Fibroblast of mammary gland (primary cell): ENCODE measurements at regions not wholly inside any gene's neighbourhood (a gene's known extent, or its start where the extent isn't known, plus 50 kb on each side); places are given as distances from the start of the nearest gene placed in this dataset.

Source experiments
- DNase-seq: peaks from one replicate; pipeline ENCODE4 v3.0.0-alpha.2; 2010; ENCODE audit warnings: low read depth
- H3K4me3 ChIP-seq: 2 replicates; pipeline ENCODE4 v1.5.1; 2011; ENCODE audit warnings: low read depth, mild to moderate bottlenecking, low read length, moderate library complexity; ENCODE audit not compliant: control insufficient read depth
- TF ChIP-seq, protein P1 (sequence below): conservative IDR thresholded peaks from 2 replicates; pipeline ENCODE4 v1.5.1; 2011; ENCODE audit warnings: low read depth, low read length, inconsistent platforms; ENCODE audit not compliant: control insufficient read depth, insufficient read depth

DNA sequence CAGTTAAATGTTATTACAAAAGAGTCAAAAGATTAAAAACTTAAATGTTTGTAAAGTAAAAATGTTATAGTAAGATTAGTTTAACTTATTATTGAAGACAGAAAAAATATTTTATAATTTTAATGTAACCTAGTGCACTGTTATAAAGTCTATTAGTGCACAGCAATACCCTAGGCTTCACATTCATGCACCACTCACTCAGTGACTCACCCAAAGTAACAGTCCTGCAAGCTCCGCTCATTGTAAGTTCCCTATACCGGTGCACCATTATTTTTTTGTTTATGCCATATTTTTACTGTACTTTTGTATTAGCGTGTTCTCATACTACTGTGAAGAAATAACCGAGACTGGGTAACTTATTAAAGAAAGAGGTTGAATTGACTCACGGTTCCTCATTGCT lies 759.7 kb upstream of the CDH7 start:
- TF ChIP-seq, protein P1, sequence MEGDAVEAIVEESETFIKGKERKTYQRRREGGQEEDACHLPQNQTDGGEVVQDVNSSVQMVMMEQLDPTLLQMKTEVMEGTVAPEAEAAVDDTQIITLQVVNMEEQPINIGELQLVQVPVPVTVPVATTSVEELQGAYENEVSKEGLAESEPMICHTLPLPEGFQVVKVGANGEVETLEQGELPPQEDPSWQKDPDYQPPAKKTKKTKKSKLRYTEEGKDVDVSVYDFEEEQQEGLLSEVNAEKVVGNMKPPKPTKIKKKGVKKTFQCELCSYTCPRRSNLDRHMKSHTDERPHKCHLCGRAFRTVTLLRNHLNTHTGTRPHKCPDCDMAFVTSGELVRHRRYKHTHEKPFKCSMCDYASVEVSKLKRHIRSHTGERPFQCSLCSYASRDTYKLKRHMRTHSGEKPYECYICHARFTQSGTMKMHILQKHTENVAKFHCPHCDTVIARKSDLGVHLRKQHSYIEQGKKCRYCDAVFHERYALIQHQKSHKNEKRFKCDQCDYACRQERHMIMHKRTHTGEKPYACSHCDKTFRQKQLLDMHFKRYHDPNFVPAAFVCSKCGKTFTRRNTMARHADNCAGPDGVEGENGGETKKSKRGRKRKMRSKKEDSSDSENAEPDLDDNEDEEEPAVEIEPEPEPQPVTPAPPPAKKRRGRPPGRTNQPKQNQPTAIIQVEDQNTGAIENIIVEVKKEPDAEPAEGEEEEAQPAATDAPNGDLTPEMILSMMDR, result no peak
- no peak for DNase-seq
- H3K4me3 ChIP-seq, result no peak overlapping the region

DNA sequence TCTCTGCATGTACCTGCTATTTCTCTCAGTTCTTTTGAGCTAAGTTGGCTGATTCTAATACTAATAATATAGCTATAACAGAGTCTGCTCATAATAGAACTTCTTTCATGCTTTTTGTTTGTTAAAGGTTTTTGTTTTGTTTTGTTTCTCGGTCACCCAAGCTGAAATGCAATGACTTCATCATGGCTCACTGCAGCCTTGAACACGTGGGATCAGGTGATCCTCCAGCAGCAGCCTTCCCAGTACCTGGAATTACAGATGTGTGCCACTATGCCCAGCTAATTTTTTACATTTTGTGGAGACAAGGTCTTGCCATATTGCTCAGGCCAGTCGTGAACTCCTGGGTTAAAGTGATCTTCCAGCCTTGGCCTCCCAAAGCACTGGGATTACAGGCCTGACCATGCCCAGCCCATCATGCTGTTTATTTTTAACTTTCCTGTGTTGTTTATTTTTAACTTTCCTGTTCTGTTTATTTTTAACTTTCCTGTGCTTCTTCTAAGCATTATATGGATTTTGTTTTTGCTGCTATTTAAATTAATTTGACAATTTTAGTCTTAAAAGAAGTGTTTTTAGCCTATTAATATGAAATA lies 763.8 kb upstream of the CDH7 start:
- H3K4me3 ChIP-seq, result no peak overlapping the region
- TF ChIP-seq, protein P1, result no peak
- no peak for DNase-seq

DNA sequence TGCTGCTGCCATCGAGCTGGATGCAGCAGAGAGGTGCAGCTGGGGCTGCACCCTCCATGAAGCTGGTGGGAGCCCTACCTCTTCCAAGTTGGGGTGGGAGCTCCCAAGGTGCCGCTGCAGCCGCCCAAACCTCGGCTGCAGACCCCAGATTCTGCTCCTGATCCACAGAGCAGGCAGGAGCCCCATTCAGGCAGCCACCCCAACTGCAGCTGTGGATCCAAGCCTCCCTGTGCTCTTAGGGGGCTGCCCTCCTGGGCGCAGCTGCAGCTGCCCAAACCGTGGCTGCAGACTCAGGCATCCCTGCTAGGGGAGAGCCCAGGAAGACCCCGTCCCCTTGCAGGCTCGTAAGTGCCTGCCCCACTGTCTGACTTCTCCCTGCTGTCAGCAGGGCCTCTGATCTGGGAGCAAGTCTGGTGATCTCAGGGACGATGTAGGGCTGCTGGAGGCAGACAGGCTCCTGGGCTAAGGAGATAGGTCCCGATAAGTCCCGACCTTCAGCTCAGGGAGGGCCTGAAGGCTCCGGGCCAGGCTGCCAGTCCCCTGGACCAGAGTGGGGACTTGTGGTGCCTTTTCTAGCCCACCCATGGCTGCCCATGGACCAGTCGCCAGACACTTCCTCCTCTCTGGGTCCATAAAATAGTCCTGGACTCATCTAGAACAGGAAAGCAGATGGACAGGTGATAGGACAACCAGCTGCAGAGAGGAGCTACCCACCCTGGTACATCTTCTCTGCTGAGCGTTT lies 767.1 kb upstream of the CDH7 start:
- H3K4me3 ChIP-seq, result no peak overlapping the region
- TF ChIP-seq, protein P1, result no peak
- DNase-seq, result no peak

DNA sequence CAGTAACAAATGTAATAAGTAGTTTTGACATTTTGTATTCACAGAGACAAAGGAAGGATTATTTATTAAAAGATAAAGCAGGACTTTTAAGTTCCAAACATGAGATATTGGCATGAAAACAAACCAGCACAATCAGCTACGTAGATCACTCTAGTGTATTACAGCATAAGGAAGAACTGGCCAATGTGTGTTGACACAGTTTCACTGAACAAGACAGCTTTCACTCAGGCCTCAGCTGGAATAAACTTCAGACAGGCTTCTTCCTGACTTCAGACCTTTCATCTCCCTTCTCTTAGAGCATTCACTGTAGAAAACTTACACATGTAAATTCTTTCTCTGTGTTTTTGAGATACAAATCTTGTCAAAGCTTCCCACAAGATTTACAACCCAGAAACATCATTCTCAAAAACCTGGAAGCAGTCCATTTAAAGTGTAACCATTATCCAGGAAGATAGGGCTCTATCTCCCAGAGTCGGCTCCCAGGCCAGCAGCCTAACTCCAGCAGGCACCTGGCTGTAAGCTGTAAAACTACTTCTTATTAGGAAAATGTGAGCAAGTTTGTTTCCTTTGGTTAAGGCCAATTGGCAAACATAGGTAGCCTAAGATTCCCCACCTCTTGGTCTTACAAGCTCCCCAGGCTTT lies 768.3 kb upstream of the CDH7 start:
- TF ChIP-seq, protein P1, result no peak
- no peak overlapping the region for H3K4me3 ChIP-seq
- DNase-seq, result no peak

DNA sequence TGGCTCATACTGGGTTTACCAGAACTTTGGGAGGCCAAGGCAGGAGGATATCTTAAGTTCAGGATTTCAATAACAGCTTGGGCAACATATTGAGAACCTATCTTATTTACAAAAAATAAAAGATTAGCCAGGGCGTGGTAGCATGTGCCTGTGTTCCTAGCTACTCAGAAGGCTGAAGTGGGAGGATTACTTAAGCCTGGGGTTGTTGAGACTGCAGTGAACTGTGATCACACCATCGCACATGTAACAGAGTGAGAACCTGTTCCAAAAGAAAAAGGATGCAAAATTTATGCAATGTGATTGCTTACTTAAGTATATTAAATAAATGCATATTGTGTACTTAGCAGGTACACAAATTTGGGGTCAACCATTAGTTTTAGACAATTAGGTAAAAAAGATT lies 768.9 kb upstream of the CDH7 start:
- TF ChIP-seq, protein P1, result no peak
- no peak for DNase-seq
- H3K4me3 ChIP-seq, result no peak overlapping the region

DNA sequence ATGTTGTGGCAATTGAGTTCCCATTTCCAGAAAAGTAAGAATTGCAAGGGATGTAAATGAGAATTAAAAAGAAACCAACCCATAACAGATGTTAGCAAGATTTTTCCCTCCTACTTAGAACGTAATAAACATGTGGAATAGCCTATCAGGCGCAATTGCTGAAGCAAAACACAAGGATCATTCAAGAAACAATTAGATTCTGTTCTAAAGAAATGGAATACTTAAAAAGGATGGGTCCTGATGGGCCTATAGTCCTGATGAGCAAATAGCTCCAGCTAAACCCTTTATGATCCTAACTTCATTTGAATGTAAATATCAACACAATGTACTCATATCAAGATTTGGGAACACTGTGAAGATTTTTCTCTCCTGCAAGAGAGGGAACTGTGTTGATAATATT lies 771.0 kb upstream of the CDH7 start:
- TF ChIP-seq, protein P1, result no peak
- no peak for DNase-seq
- H3K4me3 ChIP-seq, result no peak overlapping the region
